IMR-90 (cell line): ENCODE measurements at regions not wholly inside any gene's neighbourhood (a gene's known extent, or its start where the extent isn't known, plus 50 kb on each side); places are given as distances from the start of the nearest gene placed in this dataset.

Experiments used
- ATAC-seq: fragments of 200-7000 bp; cut with Tn5 transposase; 2 replicates; pipeline ENCODE4 v1.9.1; 2020; ENCODE audit warnings: low read depth, mild to moderate bottlenecking, moderate library complexity
- BruUV-seq: library from RNA; stranded (reverse); fragments of 400-500 nt; replicated peaks from 2 replicates; lab custom pipeline; 2021; lab: Mats Ljungman, UMichigan
- CTCF ChIA-PET: fragments of 300-600 bp; formaldehyde crosslinking; extraction: SDS; loops from one replicate; lab custom pipeline; 2021; ENCODE audit warnings: antibody characterized with exemption; lab: Yijun Ruan, JAX
- POLR2A ChIA-PET: fragments of 300-600 bp; sonication (Branson Sonifier 250); formaldehyde crosslinking; loops from one replicate; lab custom pipeline; 2022; ENCODE audit warnings: antibody characterized with exemption; ENCODE audit not compliant: unreplicated experiment; lab: Charles Lee
- DNase-seq: peaks from one replicate; pipeline ENCODE4 v3.0.0; 2013
- H2AFZ ChIP-seq: replicated peaks from 2 replicates; pipeline ENCODE3; 2013; ENCODE audit warnings: low read length, mild to moderate bottlenecking; ENCODE audit not compliant: poor library complexity
- H2AK5ac ChIP-seq: 2 replicates; pipeline ENCODE4 v1.6.1; 2013; ENCODE audit warnings: low read depth, low read length, inconsistent platforms
- H2AK9ac ChIP-seq: replicated peaks from 2 replicates; pipeline ENCODE3; 2013; ENCODE audit warnings: mild to moderate bottlenecking, low read depth, low read length, moderate library complexity; ENCODE audit not compliant: poor library complexity
- H2BK120ac ChIP-seq: 2 replicates; pipeline ENCODE4 v1.6.1; 2013; ENCODE audit warnings: low read depth, low read length, inconsistent platforms
- H2BK15ac ChIP-seq: 3 replicates; pipeline ENCODE4 v1.6.1; 2013; ENCODE audit warnings: low read depth, low read length, inconsistent platforms
- H2BK20ac ChIP-seq: 2 replicates; pipeline ENCODE4 v1.6.1; 2013; ENCODE audit warnings: low read depth, mild to moderate bottlenecking, inconsistent platforms, low read length, moderate library complexity
- H2BK5ac ChIP-seq: 2 replicates; pipeline ENCODE4 v1.6.1; 2013; ENCODE audit warnings: mild to moderate bottlenecking, low read depth, low read length, inconsistent platforms; ENCODE audit not compliant: poor library complexity, severe bottlenecking
- H3K14ac ChIP-seq: replicated peaks from 2 replicates; pipeline ENCODE4 v1.6.1; 2013; ENCODE audit warnings: low read depth, low read length, inconsistent platforms
- H3K18ac ChIP-seq: 2 replicates; pipeline ENCODE4 v1.6.1; 2013; ENCODE audit warnings: low read depth, low read length, control low read depth
- H3K23ac ChIP-seq: 2 replicates; pipeline ENCODE4 v1.6.1; 2013; ENCODE audit warnings: low read depth, low read length, inconsistent platforms
- H3K27ac ChIP-seq: 2 replicates; pipeline ENCODE4 v1.5.1; 2013; ENCODE audit warnings: mild to moderate bottlenecking, control low read depth, low read length; ENCODE audit not compliant: insufficient read depth
- H3K27me3 ChIP-seq: 2 replicates; pipeline ENCODE4 v1.6.1; 2013; ENCODE audit warnings: low read length; ENCODE audit not compliant: control insufficient read depth, insufficient read depth
- H3K36me3 ChIP-seq: 2 replicates; pipeline ENCODE4 v1.6.1; 2013; ENCODE audit warnings: low read length, mixed read lengths; ENCODE audit not compliant: control insufficient read depth, insufficient read depth
- H3K4ac ChIP-seq: 2 replicates; pipeline ENCODE4 v1.6.1; 2013; ENCODE audit warnings: low read depth, low read length, inconsistent platforms
- H3K4me1 ChIP-seq: 2 replicates; pipeline ENCODE4 v1.6.1; 2013; ENCODE audit warnings: low read length, mixed read lengths; ENCODE audit not compliant: control insufficient read depth, insufficient read depth
- H3K4me2 ChIP-seq: 2 replicates; pipeline ENCODE4 v1.6.1; 2013; ENCODE audit warnings: low read depth, mild to moderate bottlenecking, control low read depth, low read length, moderate library complexity
- H3K4me3 ChIP-seq: 2 replicates; pipeline ENCODE4 v1.5.1; 2013; ENCODE audit warnings: low read depth, mild to moderate bottlenecking, control low read depth, low read length, moderate library complexity; ENCODE audit not compliant: insufficient read depth
- H3K56ac ChIP-seq: 2 replicates; pipeline ENCODE4 v1.6.1; 2013; ENCODE audit warnings: low read length, inconsistent platforms; ENCODE audit not compliant: insufficient read depth; ENCODE audit errors: extremely low read depth
- H3K79me1 ChIP-seq, 2 experiments: 2 replicates each; pipeline ENCODE4 v1.6.1; 2013; ENCODE audit warnings: low read length in 2 of 2, inconsistent platforms in 1 of 2, low read depth in 1 of 2
- H3K9ac ChIP-seq: 2 replicates; pipeline ENCODE4 v1.6.1; 2013; ENCODE audit warnings: low read depth, low read length, control low read depth
- H3K9me1 ChIP-seq: 2 replicates; pipeline ENCODE4 v1.6.1; 2013; ENCODE audit warnings: low read length, inconsistent platforms; ENCODE audit not compliant: insufficient read depth
- H3K9me3 ChIP-seq: 2 replicates; pipeline ENCODE4 v1.6.1; 2013; ENCODE audit warnings: low read length; ENCODE audit not compliant: control insufficient read depth, insufficient read depth
- H4K20me1 ChIP-seq: 2 replicates; pipeline ENCODE4 v1.6.1; 2013; ENCODE audit warnings: low read length, inconsistent platforms; ENCODE audit not compliant: insufficient read depth
- H4K5ac ChIP-seq: 2 replicates; pipeline ENCODE4 v1.6.1; 2013; ENCODE audit warnings: mild to moderate bottlenecking, low read depth, low read length, control low read depth
- H4K8ac ChIP-seq, 2 experiments: 2 replicates each; pipeline ENCODE4 v1.6.1; 2013; ENCODE audit warnings: low read depth in 2 of 2, low read length in 2 of 2, control low read depth in 1 of 2, inconsistent platforms in 1 of 2
- H4K91ac ChIP-seq: 2 replicates; pipeline ENCODE4 v1.6.1; 2013; ENCODE audit warnings: low read depth, low read length, inconsistent platforms; ENCODE audit not compliant: insufficient read depth
- BHLHE40 ChIP-seq: fragments of 150-350 bp; IDR thresholded peaks from 2 replicates; pipeline ENCODE4 v1.6.1; 2016; ENCODE audit warnings: mild to moderate bottlenecking, low read depth, low read length
- CEBPB ChIP-seq: IDR thresholded peaks from 2 replicates; pipeline ENCODE4 v1.6.1; 2012; ENCODE audit warnings: low read depth, low read length, improper control_type of control experiment
- CHD1 ChIP-seq: IDR thresholded peaks from 2 replicates; pipeline ENCODE4 v1.6.1; 2012; ENCODE audit warnings: low read depth, low read length, improper control_type of control experiment
- FOS ChIP-seq: fragments of 150-350 bp; IDR thresholded peaks from 2 replicates; pipeline ENCODE4 v1.6.1; 2016; ENCODE audit warnings: low read depth, low read length
- MAFK ChIP-seq: IDR thresholded peaks from 2 replicates; pipeline ENCODE4 v1.6.1; 2012; ENCODE audit warnings: low read depth, low read length, improper control_type of control experiment
- MAZ ChIP-seq: IDR thresholded peaks from 2 replicates; pipeline ENCODE4 v1.6.1; 2012; ENCODE audit warnings: low read depth, mild to moderate bottlenecking, low read length, improper control_type of control experiment, moderate library complexity, borderline replicate concordance
- MXI1 ChIP-seq: IDR thresholded peaks from 2 replicates; pipeline ENCODE4 v1.6.1; 2012; ENCODE audit warnings: low read depth, mild to moderate bottlenecking, low read length, moderate library complexity, borderline replicate concordance
- NFE2L2 ChIP-seq: fragments of 150-350 bp; IDR thresholded peaks from 2 replicates; pipeline ENCODE4 v1.6.1; 2016; ENCODE audit warnings: low read depth, mild to moderate bottlenecking, low read length
- POLR2A ChIP-seq: IDR thresholded peaks from 2 replicates; pipeline ENCODE4 v1.6.1; 2012; ENCODE audit warnings: mild to moderate bottlenecking, low read depth, low read length
- RAD21 ChIP-seq: IDR thresholded peaks from 2 replicates; pipeline ENCODE4 v1.6.1; 2012; ENCODE audit warnings: low read length, improper control_type of control experiment
- RCOR1 ChIP-seq: IDR thresholded peaks from 2 replicates; pipeline ENCODE4 v1.6.1; 2012; ENCODE audit warnings: mild to moderate bottlenecking, low read length, improper control_type of control experiment; ENCODE audit not compliant: insufficient replicate concordance
- RFX5 ChIP-seq: IDR thresholded peaks from 2 replicates; pipeline ENCODE4 v1.8.0; 2012; ENCODE audit warnings: low read depth, mild to moderate bottlenecking, low read length, moderate library complexity
- SMC3 ChIP-seq: fragments of 150-350 bp; IDR thresholded peaks from 2 replicates; pipeline ENCODE4 v1.6.1; 2016; ENCODE audit warnings: low read depth, mild to moderate bottlenecking, antibody characterized with exemption, low read length, moderate library complexity
- WGBS, 2 experiments: methylation state at CpG; one replicate each; pipeline versions ENCODE4 v1.1.5 to v1.1.7; 2013; ENCODE audit warnings: missing lambda C conversion rate in 2 of 2; ENCODE audit not compliant: insufficient read length in 1 of 2; ENCODE audit errors: extremely low coverage in 2 of 2; 5-methylcytosine and 5-hydroxymethylcytosine counted together
- dilution Hi-C: fragments of 300-500 bp; cut with HindIII; formaldehyde crosslinking; loops from one replicate; pipeline ENCODE4 v1.14.3; 2018; ENCODE audit warnings: low sequenced_read_pairs; ENCODE audit not compliant: unreplicated experiment
- in situ Hi-C: fragments of 300-500 bp; cut with MboI; formaldehyde crosslinking; loops from 3 replicates; pipeline ENCODE4 v1.14.3; 2019; ENCODE audit warnings: low sequenced_read_pairs, inconsistent platforms, mixed read lengths
- intact Hi-C: fragments of 100-400 bp; cut with micrococcal nuclease; formaldehyde crosslinking; loops from 2 replicates; pipeline ENCODE4 v1.10.0; 2022
- TF ChIP-seq, protein P1 (sequence below): fragments of 150-350 bp; IDR thresholded peaks from 2 replicates; pipeline ENCODE4 v1.6.1; 2017; ENCODE audit warnings: mild to moderate bottlenecking, antibody characterized with exemption, low read length, low read depth
- TF ChIP-seq, protein P2 (sequence below): fragments of 150-350 bp; IDR thresholded peaks from 2 replicates; pipeline ENCODE4 v1.6.1; 2016; ENCODE audit warnings: low read depth, mild to moderate bottlenecking, low read length, moderate library complexity, borderline replicate concordance
- TF ChIP-seq, protein P3 (sequence below): conservative IDR thresholded peaks from 2 replicates; pipeline ENCODE4 v1.5.1; 2012; ENCODE audit warnings: mild to moderate bottlenecking, low read depth, low read length, improper control_type of control experiment

DNA sequence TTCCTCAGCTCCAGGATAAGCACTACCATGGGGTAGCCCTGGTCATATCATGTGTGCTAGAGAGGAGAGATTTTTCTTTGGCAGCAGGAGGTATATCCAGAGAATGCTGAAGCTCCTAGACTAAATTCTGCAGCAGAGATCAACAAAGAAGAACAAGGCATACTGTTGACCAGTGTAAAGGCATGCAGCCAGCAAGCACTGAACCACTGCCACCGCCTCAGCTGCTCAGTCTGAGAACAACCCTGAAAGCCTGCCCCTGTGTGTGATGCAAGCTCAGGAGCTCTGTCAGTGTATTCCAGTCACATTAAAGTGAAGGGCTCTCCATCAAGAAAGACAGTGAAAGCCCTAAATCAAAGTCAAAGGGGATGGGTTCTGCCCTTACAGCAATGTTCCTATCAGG lies 439.5 kb upstream of the CD180 start:
- BruUV-seq: no TSS peak
- Histone ChIP-seq H3K36me3 (no peaks in the 10 kb centered on the region), H2AFZ (no peak overlapping the region), H3K79me1 (no peaks in the 10 kb centered on the region), H4K91ac (no peak overlapping the region), H2BK15ac (no peak overlapping the region), H3K9ac (no peak overlapping the region), H3K9me1 (no peaks in the 10 kb centered on the region), H3K14ac (no peak overlapping the region), H3K4ac (no peak overlapping the region), H3K18ac (no peak overlapping the region), H3K4me3 (no peak overlapping the region), H2BK120ac (no peak overlapping the region), H4K5ac (no peak overlapping the region), H3K56ac (no peak overlapping the region), H3K27ac (no peak overlapping the region), H2BK20ac (no peak overlapping the region), H2BK5ac (no peak overlapping the region), H3K27me3 (no peaks in the 10 kb centered on the region), H2AK5ac (no peak overlapping the region), H3K4me1 (no peaks in the 10 kb centered on the region), H3K23ac (no peak overlapping the region), H2AK9ac (no peak overlapping the region), H3K9me3 (0 out of 2 replicates have a peak, but pooled peaks cover 2% of the 10 kb centered on the region), H4K8ac (no peak overlapping the region), H3K4me2 (no peak overlapping the region), H4K20me1 (no peaks in the 10 kb centered on the region)
- WGBS, 2 experiments: 20% methylated on average over 1 of the region's 1 CpG; no CpG with 5 or more reads in 1 of the 2 experiments
- TF ChIP-seq NFE2L2 (no peak), MAFK (no peak), MXI1 (no peak), SMC3 (no peak), RCOR1 (no peak), MAZ (no peak), BHLHE40 (no peak), RAD21 (no peak), CEBPB (no peak), CHD1 (no peak), FOS (no peak), POLR2A (no peak), RFX5 (no peak)
- TF ChIP-seq, protein P1, sequence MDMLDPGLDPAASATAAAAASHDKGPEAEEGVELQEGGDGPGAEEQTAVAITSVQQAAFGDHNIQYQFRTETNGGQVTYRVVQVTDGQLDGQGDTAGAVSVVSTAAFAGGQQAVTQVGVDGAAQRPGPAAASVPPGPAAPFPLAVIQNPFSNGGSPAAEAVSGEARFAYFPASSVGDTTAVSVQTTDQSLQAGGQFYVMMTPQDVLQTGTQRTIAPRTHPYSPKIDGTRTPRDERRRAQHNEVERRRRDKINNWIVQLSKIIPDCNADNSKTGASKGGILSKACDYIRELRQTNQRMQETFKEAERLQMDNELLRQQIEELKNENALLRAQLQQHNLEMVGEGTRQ: no peak
- TF ChIP-seq, protein P2, sequence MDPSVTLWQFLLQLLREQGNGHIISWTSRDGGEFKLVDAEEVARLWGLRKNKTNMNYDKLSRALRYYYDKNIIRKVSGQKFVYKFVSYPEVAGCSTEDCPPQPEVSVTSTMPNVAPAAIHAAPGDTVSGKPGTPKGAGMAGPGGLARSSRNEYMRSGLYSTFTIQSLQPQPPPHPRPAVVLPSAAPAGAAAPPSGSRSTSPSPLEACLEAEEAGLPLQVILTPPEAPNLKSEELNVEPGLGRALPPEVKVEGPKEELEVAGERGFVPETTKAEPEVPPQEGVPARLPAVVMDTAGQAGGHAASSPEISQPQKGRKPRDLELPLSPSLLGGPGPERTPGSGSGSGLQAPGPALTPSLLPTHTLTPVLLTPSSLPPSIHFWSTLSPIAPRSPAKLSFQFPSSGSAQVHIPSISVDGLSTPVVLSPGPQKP: no peak
- TF ChIP-seq, protein P3, sequence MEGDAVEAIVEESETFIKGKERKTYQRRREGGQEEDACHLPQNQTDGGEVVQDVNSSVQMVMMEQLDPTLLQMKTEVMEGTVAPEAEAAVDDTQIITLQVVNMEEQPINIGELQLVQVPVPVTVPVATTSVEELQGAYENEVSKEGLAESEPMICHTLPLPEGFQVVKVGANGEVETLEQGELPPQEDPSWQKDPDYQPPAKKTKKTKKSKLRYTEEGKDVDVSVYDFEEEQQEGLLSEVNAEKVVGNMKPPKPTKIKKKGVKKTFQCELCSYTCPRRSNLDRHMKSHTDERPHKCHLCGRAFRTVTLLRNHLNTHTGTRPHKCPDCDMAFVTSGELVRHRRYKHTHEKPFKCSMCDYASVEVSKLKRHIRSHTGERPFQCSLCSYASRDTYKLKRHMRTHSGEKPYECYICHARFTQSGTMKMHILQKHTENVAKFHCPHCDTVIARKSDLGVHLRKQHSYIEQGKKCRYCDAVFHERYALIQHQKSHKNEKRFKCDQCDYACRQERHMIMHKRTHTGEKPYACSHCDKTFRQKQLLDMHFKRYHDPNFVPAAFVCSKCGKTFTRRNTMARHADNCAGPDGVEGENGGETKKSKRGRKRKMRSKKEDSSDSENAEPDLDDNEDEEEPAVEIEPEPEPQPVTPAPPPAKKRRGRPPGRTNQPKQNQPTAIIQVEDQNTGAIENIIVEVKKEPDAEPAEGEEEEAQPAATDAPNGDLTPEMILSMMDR: no peak
- DNase-seq (no peak), ATAC-seq (no peak)
- CTCF ChIA-PET: no interaction called here
- in situ Hi-C loops (no loop called here), intact Hi-C loops (no loop called here), dilution Hi-C loops (no loop called here)
- POLR2A ChIA-PET: no interaction called here
